ENCODE measurements at regions not wholly inside any gene's neighbourhood (a gene's known extent, or its start where the extent isn't known, plus 50 kb on each side); places are given as distances from the start of the nearest gene placed in this dataset.
"Not testable (repeated sequence)": the region's sequence is repeated elsewhere in the genome, so short reads cannot be mapped to it uniquely, and the experiment has no call there.

- H3K36me3 Mint-ChIP-seq (ENCODE audit: low read depth) = no peaks in the 10 kb centered on the region
- intact Hi-C loops (cut with micrococcal nuclease) = no loop called here
- H3K9me3 Mint-ChIP-seq = no peaks in the 10 kb centered on the region
- DNase-seq (ENCODE audit: low spot score) = no peak
- H3K27ac Mint-ChIP-seq = no peak overlapping the region
- peaks cover 11% of the 10 kb centered on the region for H3K4me1 Mint-ChIP-seq (ENCODE audit: low read depth)
- H3K4me3 Mint-ChIP-seq = no peak overlapping the region
- peaks cover 2% of the 10 kb centered on the region for H3K27me3 Mint-ChIP-seq (ENCODE audit: insufficient read depth)
Measured at GRCh38 chr10:27355918-27356573, 115.4 kb upstream of the ACBD5 start.

DNA sequence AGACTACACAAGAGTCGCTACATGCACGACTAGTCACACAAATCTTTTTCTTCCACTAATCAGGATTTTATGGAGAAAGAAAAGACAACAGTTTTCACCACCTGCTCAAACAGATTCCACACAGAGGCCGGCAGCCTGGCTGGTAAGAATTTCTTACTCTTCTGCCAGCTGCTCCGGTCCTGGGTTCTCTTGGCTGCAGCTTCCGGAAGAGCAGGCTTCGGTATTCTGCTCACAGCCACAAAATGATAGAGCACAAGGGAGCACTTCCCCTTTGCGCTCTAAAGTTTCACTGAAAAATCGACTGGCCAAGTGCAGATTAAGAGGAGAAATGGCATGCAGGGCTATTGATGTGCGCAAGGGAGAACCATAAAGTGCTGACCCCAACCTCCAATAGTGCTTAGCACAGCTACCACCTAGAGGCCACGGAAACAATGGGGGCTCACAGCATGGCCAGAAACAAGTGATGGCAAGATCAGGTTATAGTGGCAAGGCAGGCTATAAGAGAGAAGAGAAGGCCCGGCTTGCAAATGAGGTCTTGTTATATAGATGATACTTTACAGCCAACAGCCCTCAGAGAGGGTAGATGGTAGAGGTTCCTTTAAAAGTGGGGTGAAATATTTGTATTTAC is 114.2 kb upstream of the ACBD5 start:
- Mint-ChIP-seq H3K4me3 (peak overlapping the region; percentile 31), H3K4me1 (ENCODE audit: low read depth) (peaks cover 11% of the 10 kb centered on the region)
- intact Hi-C loops (cut with micrococcal nuclease); H3K27ac Mint-ChIP-seq; H3K27me3 Mint-ChIP-seq (ENCODE audit: insufficient read depth); H3K36me3 Mint-ChIP-seq (ENCODE audit: low read depth); H3K9me3 Mint-ChIP-seq; DNase-seq (ENCODE audit: low spot score): not testable (repeated sequence)

DNA sequence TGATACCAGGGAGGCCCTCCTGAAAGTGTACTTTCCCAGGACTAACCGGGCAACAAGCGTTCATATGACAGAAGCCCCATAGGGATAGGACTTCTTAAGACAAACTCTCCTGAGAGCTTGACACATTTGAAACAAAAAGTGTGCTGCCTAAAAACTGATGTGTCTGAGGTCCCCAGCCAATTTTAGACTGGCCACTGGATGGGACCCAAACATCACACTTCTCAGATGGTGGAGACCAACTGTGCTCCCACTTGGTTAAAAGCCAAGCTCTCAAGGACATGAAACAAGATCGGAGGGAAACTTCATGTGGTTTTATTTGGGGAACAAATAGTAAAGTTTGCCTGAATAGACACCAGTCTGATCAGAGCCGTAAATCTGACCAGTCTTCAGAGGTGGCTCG is 113.5 kb upstream of the ACBD5 start:
- H3K27me3 Mint-ChIP-seq (ENCODE audit: insufficient read depth); H3K36me3 Mint-ChIP-seq (ENCODE audit: low read depth); H3K27ac Mint-ChIP-seq; intact Hi-C loops (cut with micrococcal nuclease); H3K9me3 Mint-ChIP-seq; DNase-seq (ENCODE audit: low spot score); H3K4me3 Mint-ChIP-seq: not testable (repeated sequence)
- peaks cover 11% of the 10 kb centered on the region for H3K4me1 Mint-ChIP-seq (ENCODE audit: low read depth)

DNA sequence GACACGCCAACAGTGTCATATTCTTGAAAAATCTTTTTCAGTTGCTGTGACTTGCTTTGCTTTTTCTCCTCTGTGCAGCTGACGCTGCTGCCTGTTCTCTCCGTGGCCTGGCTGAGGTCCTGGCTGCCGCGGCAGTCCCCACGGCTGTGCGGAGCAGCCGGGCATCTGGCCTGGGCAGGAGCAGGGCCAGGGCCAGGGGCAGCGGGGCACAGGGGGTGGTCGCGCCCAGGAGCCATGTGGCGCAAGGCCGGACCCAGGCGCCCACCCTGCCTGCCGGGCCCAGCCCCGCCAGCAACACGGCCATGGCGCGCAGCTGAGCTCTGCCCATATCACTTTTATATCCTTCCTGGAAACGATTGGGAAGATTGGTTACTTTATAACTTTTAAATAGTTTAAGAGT is 109.4 kb upstream of the ACBD5 start:
- H3K36me3 Mint-ChIP-seq (ENCODE audit: low read depth) = no peaks in the 10 kb centered on the region
- H3K27me3 Mint-ChIP-seq (ENCODE audit: insufficient read depth) = peaks cover 4% of the 10 kb centered on the region
- intact Hi-C loops (cut with micrococcal nuclease) = loop anchor here (5.0 kb wide), 1 partner anchor 248 kb away; the partner anchor contains the start of gene ANKRD26
- no peaks in the 10 kb centered on the region for H3K9me3 Mint-ChIP-seq
- peaks cover 24% of the 10 kb centered on the region for H3K4me1 Mint-ChIP-seq (ENCODE audit: low read depth)
- no peak for DNase-seq (ENCODE audit: low spot score)
- H3K27ac Mint-ChIP-seq = no peak overlapping the region
- no peak overlapping the region for H3K4me3 Mint-ChIP-seq

DNA sequence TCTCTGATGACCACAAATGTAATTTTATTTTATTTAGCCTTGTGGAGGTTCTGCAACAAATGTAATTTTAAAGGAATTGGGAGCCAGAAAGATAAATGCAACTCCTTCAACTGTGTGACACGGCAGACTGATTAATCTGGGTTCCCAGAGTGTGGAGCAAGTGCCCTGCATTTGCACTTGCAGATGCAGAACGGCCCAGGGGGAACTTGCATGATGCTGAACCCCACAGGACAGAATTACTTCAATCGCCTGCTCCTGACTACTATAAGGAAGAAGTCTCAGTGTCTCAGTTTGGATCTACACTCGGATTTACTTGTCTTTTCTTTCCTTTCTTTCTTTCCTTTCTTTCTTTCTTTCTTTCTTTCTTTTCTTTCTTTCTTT is 107.2 kb upstream of the ACBD5 start:
- H3K27ac Mint-ChIP-seq; H3K36me3 Mint-ChIP-seq (ENCODE audit: low read depth); DNase-seq (ENCODE audit: low spot score); H3K27me3 Mint-ChIP-seq (ENCODE audit: insufficient read depth); H3K9me3 Mint-ChIP-seq; H3K4me3 Mint-ChIP-seq: not testable (repeated sequence)
- intact Hi-C loops (cut with micrococcal nuclease) = loop anchor here (5.0 kb wide), 1 partner anchor 246 kb away; the partner anchor contains the start of gene ANKRD26
- peaks cover 23% of the 10 kb centered on the region for H3K4me1 Mint-ChIP-seq (ENCODE audit: low read depth)

DNA sequence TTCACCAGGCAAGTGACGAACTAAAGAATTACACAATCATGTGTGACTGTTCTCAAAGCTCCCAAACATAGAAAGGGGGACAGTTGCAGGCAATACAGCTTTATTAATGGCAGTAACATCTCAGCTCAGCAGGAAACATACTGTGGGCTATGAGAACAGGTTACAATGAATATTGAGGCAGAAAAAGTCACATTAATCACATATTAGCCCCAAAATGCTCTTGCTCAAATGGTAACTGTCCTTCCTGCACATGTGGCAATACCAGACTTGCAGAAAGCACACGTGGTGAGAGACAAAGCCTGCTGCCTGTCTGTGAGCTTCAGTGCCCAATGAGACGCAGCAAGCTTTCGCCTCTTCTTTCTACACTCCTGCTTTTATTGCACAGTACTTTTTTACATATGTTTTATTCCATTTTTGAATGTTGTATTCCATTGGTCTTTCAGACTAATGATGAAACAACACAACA is 104.9 kb upstream of the ACBD5 start:
- peak overlapping the region; percentile 49 for H3K27ac Mint-ChIP-seq
- no peak for DNase-seq (ENCODE audit: low spot score)
- peaks cover 23% of the 10 kb centered on the region for H3K4me1 Mint-ChIP-seq (ENCODE audit: low read depth)
- no peak overlapping the region for H3K4me3 Mint-ChIP-seq
- intact Hi-C loops (cut with micrococcal nuclease) = loop anchor here (1.0 to 5.0 kb wide), 2 partner anchors 102 to 243 kb away; partner anchors contain the start of gene ANKRD26
- peaks cover 5% of the 10 kb centered on the region for H3K27me3 Mint-ChIP-seq (ENCODE audit: insufficient read depth)
- H3K36me3 Mint-ChIP-seq (ENCODE audit: low read depth) = no peaks in the 10 kb centered on the region
- H3K9me3 Mint-ChIP-seq = no peaks in the 10 kb centered on the region

- peaks cover 5% of the 10 kb centered on the region for H3K27me3 Mint-ChIP-seq (ENCODE audit: insufficient read depth)
- no peaks in the 10 kb centered on the region for H3K9me3 Mint-ChIP-seq
- H3K4me1 Mint-ChIP-seq (ENCODE audit: low read depth) = peaks cover 23% of the 10 kb centered on the region
- no peak overlapping the region for H3K4me3 Mint-ChIP-seq
- intact Hi-C loops (cut with micrococcal nuclease) = loop anchor here (1.0 to 5.0 kb wide), 2 partner anchors 102 to 243 kb away; partner anchors contain the start of gene ANKRD26
- H3K27ac Mint-ChIP-seq = peak overlapping the region; percentile 49
- no peaks in the 10 kb centered on the region for H3K36me3 Mint-ChIP-seq (ENCODE audit: low read depth)
- DNase-seq (ENCODE audit: low spot score) = no peak
Measured at GRCh38 chr10:27344568-27345454, 104.2 kb upstream of the ACBD5 start.

GRCh38 chr10:27341001-27341400 is 100.4 kb upstream of the ACBD5 start:
- H3K27me3 Mint-ChIP-seq (ENCODE audit: insufficient read depth) = peaks cover 6% of the 10 kb centered on the region
- H3K9me3 Mint-ChIP-seq = no peaks in the 10 kb centered on the region
- no peak for DNase-seq (ENCODE audit: low spot score)
- H3K36me3 Mint-ChIP-seq (ENCODE audit: low read depth) = no peaks in the 10 kb centered on the region
- no peak overlapping the region for H3K27ac Mint-ChIP-seq
- H3K4me1 Mint-ChIP-seq (ENCODE audit: low read depth) = peaks cover 15% of the 10 kb centered on the region
- intact Hi-C loops (cut with micrococcal nuclease) = no loop called here
- no peak overlapping the region for H3K4me3 Mint-ChIP-seq

GRCh38 chr10:27335246-27335645 is 94.6 kb upstream of the ACBD5 start:
- H3K4me1 Mint-ChIP-seq (ENCODE audit: low read depth); DNase-seq (ENCODE audit: low spot score); H3K9me3 Mint-ChIP-seq; intact Hi-C loops (cut with micrococcal nuclease); H3K36me3 Mint-ChIP-seq (ENCODE audit: low read depth); H3K27ac Mint-ChIP-seq; H3K4me3 Mint-ChIP-seq: not testable (repeated sequence)
- peaks cover 14% of the 10 kb centered on the region for H3K27me3 Mint-ChIP-seq (ENCODE audit: insufficient read depth)

DNA sequence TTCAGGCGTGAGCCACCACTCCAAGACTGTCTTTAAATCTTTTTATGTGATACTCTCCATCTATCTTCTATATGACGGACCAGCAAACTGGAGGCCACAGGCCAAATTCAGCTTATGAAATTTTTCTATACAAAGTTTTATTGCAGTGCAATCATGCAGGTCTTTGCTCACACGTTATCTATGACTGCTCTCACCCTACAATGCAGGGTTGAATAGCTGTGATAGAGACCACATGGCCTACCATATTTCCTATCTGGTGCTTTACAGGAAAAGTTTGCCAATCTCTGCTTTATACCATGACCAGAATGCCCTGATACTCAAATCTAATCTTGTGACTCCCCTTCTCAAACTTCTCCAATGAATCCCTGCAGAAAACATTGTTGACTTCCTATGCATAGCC is 89.5 kb upstream of the ACBD5 start:
- intact Hi-C loops (cut with micrococcal nuclease) = no loop called here
- H3K4me1 Mint-ChIP-seq (ENCODE audit: low read depth) = no peaks in the 10 kb centered on the region
- no peak overlapping the region for H3K27ac Mint-ChIP-seq
- H3K9me3 Mint-ChIP-seq = no peaks in the 10 kb centered on the region
- peaks cover 19% of the 10 kb centered on the region for H3K27me3 Mint-ChIP-seq (ENCODE audit: insufficient read depth)
- H3K36me3 Mint-ChIP-seq (ENCODE audit: low read depth) = no peaks in the 10 kb centered on the region
- H3K4me3 Mint-ChIP-seq = no peak overlapping the region
- no peak for DNase-seq (ENCODE audit: low spot score)

DNA sequence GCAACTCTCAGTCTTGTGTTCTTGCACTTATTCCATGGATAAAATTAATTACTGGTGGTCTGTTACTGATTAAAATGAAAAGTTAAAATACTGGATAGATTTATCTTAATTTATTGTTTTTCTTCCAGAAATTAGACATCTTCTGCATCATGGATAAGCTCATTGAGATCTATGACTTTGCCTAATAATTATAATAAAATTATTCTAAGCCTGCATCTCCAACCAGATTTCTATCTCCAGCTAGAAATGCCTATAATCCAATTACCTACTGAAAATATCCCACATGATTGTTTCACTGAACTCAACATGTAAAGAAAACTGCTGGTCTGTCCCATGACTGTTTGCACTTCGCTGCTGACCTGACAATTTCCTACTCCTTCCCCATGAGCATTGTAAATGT is 88.3 kb upstream of the ACBD5 start:
- no peaks in the 10 kb centered on the region for H3K36me3 Mint-ChIP-seq (ENCODE audit: low read depth)
- intact Hi-C loops (cut with micrococcal nuclease) = no loop called here
- H3K9me3 Mint-ChIP-seq = no peaks in the 10 kb centered on the region
- no peaks in the 10 kb centered on the region for H3K4me1 Mint-ChIP-seq (ENCODE audit: low read depth)
- H3K4me3 Mint-ChIP-seq = no peak overlapping the region
- H3K27me3 Mint-ChIP-seq (ENCODE audit: insufficient read depth) = peaks cover 19% of the 10 kb centered on the region
- DNase-seq (ENCODE audit: low spot score) = no peak
- no peak overlapping the region for H3K27ac Mint-ChIP-seq

- H3K9me3 Mint-ChIP-seq; intact Hi-C loops (cut with micrococcal nuclease); H3K36me3 Mint-ChIP-seq (ENCODE audit: low read depth); DNase-seq (ENCODE audit: low spot score); H3K4me3 Mint-ChIP-seq; H3K4me1 Mint-ChIP-seq (ENCODE audit: low read depth); H3K27ac Mint-ChIP-seq: not testable (repeated sequence)
- peaks cover 16% of the 10 kb centered on the region for H3K27me3 Mint-ChIP-seq (ENCODE audit: insufficient read depth)
Measured at GRCh38 chr10:27326748-27327147, 86.2 kb upstream of the ACBD5 start.

All from activated T-helper 1 cell treated with anti-CD3 and anti-CD28 coated beads, Interleukin-12 subunit alpha, Interleukin-12 subunit beta, Interleukin-2, Interleukin-4 antibody, amounts not matched to agents 30 ng/mL and 10 ng/mL and 1 ng/mL, durations not matched to agents 14 hours and 24 hours and 36 hours (primary cell).